Liver (tissue), 8 donors: ENCODE measurements at regions not wholly inside any gene's neighbourhood (a gene's known extent, or its start where the extent isn't known, plus 50 kb on each side); places are given as distances from the start of the nearest gene placed in this dataset.

Experiments used
- DNase-seq: peaks from one replicate; pipeline ENCODE4 v3.0.0-alpha.2; 2017; ENCODE audit warnings: low spot score
- H3K27ac ChIP-seq, 2 donors: one replicate each; pipeline ENCODE4 v1.7.0; 2013; ENCODE audit warnings: inconsistent platforms in 2 of 2, low read length in 2 of 2, control low read depth in 1 of 2, low read depth in 1 of 2, mild to moderate bottlenecking in 1 of 2
- H3K27me3 ChIP-seq, 4 donors: one replicate each; pipeline versions ENCODE4 v1.6.1 to v1.7.0; 2013; ENCODE audit warnings: low read length in 3 of 4, inconsistent platforms in 1 of 4, mild to moderate bottlenecking in 1 of 4, moderate library complexity in 1 of 4; ENCODE audit not compliant: control insufficient read depth in 4 of 4, insufficient read depth in 4 of 4
- H3K36me3 ChIP-seq, 4 donors: one replicate each; pipeline versions ENCODE4 v1.6.1 to v1.7.0; 2013; ENCODE audit warnings: low read length in 3 of 4, mild to moderate bottlenecking in 3 of 4, low read depth in 1 of 4, moderate library complexity in 1 of 4; ENCODE audit not compliant: control insufficient read depth in 4 of 4, insufficient read depth in 3 of 4
- H3K4me1 ChIP-seq, 4 donors: one replicate each; pipeline versions ENCODE4 v1.6.1 to v1.7.0; 2013; ENCODE audit warnings: low read length in 3 of 4, mild to moderate bottlenecking in 3 of 4, moderate library complexity in 1 of 4; ENCODE audit not compliant: control insufficient read depth in 4 of 4, insufficient read depth in 4 of 4
- H3K4me3 ChIP-seq, 3 donors: one replicate each; pipeline versions ENCODE4 v1.6.1 to v1.7.0; 2013; ENCODE audit warnings: low read length in 3 of 3, control low read depth in 1 of 3, low read depth in 1 of 3, mild to moderate bottlenecking in 1 of 3
- H3K9ac ChIP-seq, 2 donors: one replicate each; pipeline ENCODE4 v1.7.0; 2013; ENCODE audit warnings: low read length in 2 of 2, mild to moderate bottlenecking in 2 of 2, moderate library complexity in 2 of 2, control low read depth in 1 of 2, low read depth in 1 of 2
- H3K9me3 ChIP-seq, 4 donors: one replicate each; pipeline versions ENCODE4 v1.6.1 to v1.7.0; 2013; ENCODE audit warnings: low read length in 3 of 4; ENCODE audit not compliant: control insufficient read depth in 4 of 4
- CTCF ChIP-seq: fragments of 150-350 bp; IDR thresholded peaks from 2 replicates; pipeline ENCODE4 v1.5.1; 2017; ENCODE audit warnings: improper control_type of control experiment, low read depth, low read length; ENCODE audit not compliant: missing input control
- EGR1 ChIP-seq, 2 donors: IDR thresholded peaks; 2 replicates each; pipeline ENCODE4 v1.6.1; 2016 to 2018; ENCODE audit warnings: antibody characterized with exemption in 2 of 2, low read depth in 2 of 2
- FOXA1 ChIP-seq: IDR thresholded peaks from 2 replicates; pipeline ENCODE4 v1.6.1; 2016; ENCODE audit warnings: antibody characterized with exemption
- FOXA2 ChIP-seq: IDR thresholded peaks from 2 replicates; pipeline ENCODE4 v1.6.1; 2016; ENCODE audit warnings: antibody characterized with exemption
- GABPA ChIP-seq, 2 donors: IDR thresholded peaks in 1 of 2; conservative IDR thresholded peaks in 1 of 2; 2 replicates each; pipeline ENCODE4 v1.6.1; 2016; ENCODE audit warnings: antibody characterized with exemption in 2 of 2, mild to moderate bottlenecking in 1 of 2, moderate library complexity in 1 of 2
- HNF4A ChIP-seq, 2 donors: conservative IDR thresholded peaks; 2 replicates each; pipeline ENCODE4 v1.6.1; 2016; ENCODE audit warnings: antibody characterized with exemption in 2 of 2, mild to moderate bottlenecking in 2 of 2
- HNF4G ChIP-seq: IDR thresholded peaks from 2 replicates; pipeline ENCODE4 v1.6.1; 2016; ENCODE audit warnings: antibody characterized with exemption
- JUND ChIP-seq, 2 donors: IDR thresholded peaks; 2 replicates each; pipeline ENCODE4 v1.6.1; 2016; ENCODE audit warnings: antibody characterized with exemption in 2 of 2
- NR2F2 ChIP-seq: IDR thresholded peaks from 2 replicates; pipeline ENCODE4 v1.6.1; 2016; ENCODE audit warnings: antibody characterized with exemption
- RAD21 ChIP-seq, 2 donors: IDR thresholded peaks; 2 replicates each; pipeline ENCODE4 v1.6.1; 2016; ENCODE audit warnings: antibody characterized with exemption in 2 of 2, mild to moderate bottlenecking in 2 of 2
- REST ChIP-seq: IDR thresholded peaks from 2 replicates; pipeline ENCODE4 v1.6.1; 2016; ENCODE audit warnings: antibody characterized with exemption, mild to moderate bottlenecking
- RXRA ChIP-seq, 2 donors: IDR thresholded peaks; 2 replicates each; pipeline ENCODE4 v1.6.1; 2017 to 2018; ENCODE audit warnings: antibody characterized with exemption in 2 of 2, mild to moderate bottlenecking in 1 of 2
- SP1 ChIP-seq: IDR thresholded peaks from 2 replicates; pipeline ENCODE4 v1.6.1; 2018; ENCODE audit warnings: antibody characterized with exemption, mild to moderate bottlenecking
- YY1 ChIP-seq: IDR thresholded peaks from 2 replicates; pipeline ENCODE4 v1.6.1; 2016; ENCODE audit warnings: antibody characterized with exemption, mild to moderate bottlenecking
- ZBTB33 ChIP-seq: IDR thresholded peaks from 2 replicates; pipeline ENCODE4 v1.6.1; 2016; ENCODE audit warnings: antibody characterized with exemption
- WGBS: extraction: QIAGEN DNeasy Blood & Tissue Kit; methylation state at CpG from one replicate; pipeline ENCODE4 v1.1.7; 2013; 5-methylcytosine and 5-hydroxymethylcytosine counted together
- donor health status: healthy.
- donor health status: healthy.
- donor health status: healthy.
- donor health status: healthy.
- donor health status: healthy.

GRCh38 chr5:12022444-12022843, 118.2 kb upstream of the CTNND2 start:
- no peak for TF ChIP-seq REST
- no peak for TF ChIP-seq HNF4A (conservative IDR thresholded peaks at IDR 0.05)
- no peak for TF ChIP-seq HNF4G
- no peak for TF ChIP-seq JUND (IDR thresholded peaks at IDR 0.05)
- no peak for TF ChIP-seq GABPA (IDR thresholded peaks at IDR 0.05 in 1 of 2, conservative IDR thresholded peaks at IDR 0.05 in 1 of 2)
- TF ChIP-seq FOXA2: peak; percentile 61
- TF ChIP-seq EGR1 (IDR thresholded peaks at IDR 0.05; ENCODE audit: low read depth in 2 of 2): no peak
- TF ChIP-seq FOXA1: peak; percentile 28
- TF ChIP-seq ZBTB33: no peak
- TF ChIP-seq RXRA (IDR thresholded peaks at IDR 0.05): no peak
- TF ChIP-seq SP1: no peak
- H3K36me3 ChIP-seq: no peaks in the 10 kb centered on the region
- H3K9ac ChIP-seq: no peak overlapping the region
- no peaks in the 10 kb centered on the region for H3K9me3 ChIP-seq
- 45% methylated on average over 3 of the region's 3 CpGs for WGBS
- H3K4me3 ChIP-seq: no peak overlapping the region
- no peak overlapping the region for H3K27ac ChIP-seq
- DNase-seq: no peak
- H3K27me3 ChIP-seq: no peaks in the 10 kb centered on the region
- peaks cover 2 to 17% (median 8%) of the 10 kb centered on the region in 4 donors for H3K4me1 ChIP-seq

- 94% methylated on average over 1 of the region's 1 CpG for WGBS
- TF ChIP-seq HNF4A (conservative IDR thresholded peaks at IDR 0.05): peak in 1 of 2 donors; percentile 13
- no peak for TF ChIP-seq HNF4G
- no peak overlapping the region for H3K9ac ChIP-seq
- H3K4me3 ChIP-seq: no peak overlapping the region
- no peaks in the 10 kb centered on the region for H3K9me3 ChIP-seq
- no peaks in the 10 kb centered on the region for H3K27me3 ChIP-seq
- no peak overlapping the region for H3K27ac ChIP-seq
- H3K4me1 ChIP-seq: peaks cover 2 to 17% (median 8%) of the 10 kb centered on the region in 4 donors
- H3K36me3 ChIP-seq: no peaks in the 10 kb centered on the region
- DNase-seq: no peak
Observed at GRCh38 chr5:12019306-12019705, 115.1 kb upstream of the CTNND2 start.

- no peak for DNase-seq
- 75% methylated on average over 10 of the region's 10 CpGs for WGBS
- Histone ChIP-seq H3K27ac (no peak overlapping the region), H3K4me1 (peaks cover 0 to 2% (median 1%) of the 10 kb centered on the region in 4 donors), H3K27me3 (no peaks in the 10 kb centered on the region), H3K9ac (no peak overlapping the region), H3K36me3 (no peaks in the 10 kb centered on the region), H3K4me3 (no peak overlapping the region), H3K9me3 (no peaks in the 10 kb centered on the region)
- TF ChIP-seq RAD21 (IDR thresholded peaks at IDR 0.05) (no peak), EGR1 (IDR thresholded peaks at IDR 0.05; ENCODE audit: low read depth in 2 of 2) (no peak), NR2F2 (no peak), HNF4G (no peak), ZBTB33 (no peak), YY1 (no peak), CTCF (no peak), GABPA (IDR thresholded peaks at IDR 0.05 in 1 of 2, conservative IDR thresholded peaks at IDR 0.05 in 1 of 2) (no peak), SP1 (no peak)
Observed at GRCh38 chr5:12017007-12017406, 112.8 kb upstream of the CTNND2 start.
